Astrocyte of the spinal cord (primary cell): ENCODE measurements at regions not wholly inside any gene's neighbourhood (a gene's known extent, or its start where the extent isn't known, plus 50 kb on each side); places are given as distances from the start of the nearest gene placed in this dataset.
"Not testable (repeated sequence)": the region's sequence is repeated elsewhere in the genome, so short reads cannot be mapped to it uniquely, and the experiment has no call there.

Experiments
- DNase-seq: peaks from one replicate; pipeline ENCODE4 v3.0.0; 2011; ENCODE audit warnings: low read depth, low spot score
- H3K4me3 ChIP-seq: 2 replicates; pipeline ENCODE4 v1.5.1; 2011; ENCODE audit warnings: low read depth, mild to moderate bottlenecking, low read length, moderate library complexity
- in situ Hi-C: cut with HindIII; loops from 2 replicates; pipeline ENCODE4 v1.10.0; 2017; ENCODE audit warnings: low sequenced_read_pairs
- TF ChIP-seq, protein P1 (sequence below): IDR thresholded peaks from 2 replicates; pipeline ENCODE4 v1.5.1; 2012; ENCODE audit warnings: low read depth, mild to moderate bottlenecking, low read length, inconsistent platforms

DNA sequence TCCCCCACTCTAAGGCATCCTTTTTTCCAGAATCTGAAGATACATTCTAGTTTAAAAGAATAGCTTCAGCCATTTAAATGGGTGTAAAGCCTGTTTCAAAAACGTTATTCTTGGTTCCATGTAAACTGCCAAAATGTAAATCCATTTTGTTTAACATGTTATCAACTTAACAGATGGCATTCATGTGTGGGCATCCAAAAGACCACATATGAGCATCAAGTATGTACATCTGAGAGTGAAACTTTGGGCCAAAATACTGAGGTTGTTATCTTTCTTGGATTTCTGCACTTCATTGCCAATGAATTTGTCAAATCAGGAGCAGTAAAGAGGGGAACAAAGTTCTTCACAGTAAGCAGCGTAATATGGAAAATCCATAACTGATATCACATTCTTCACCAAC, 395.4 kb downstream of the ZNF804A start:
- in situ Hi-C loops = no loop called here
- H3K4me3 ChIP-seq = no peak overlapping the region
- no peak for DNase-seq
- TF ChIP-seq, protein P1, sequence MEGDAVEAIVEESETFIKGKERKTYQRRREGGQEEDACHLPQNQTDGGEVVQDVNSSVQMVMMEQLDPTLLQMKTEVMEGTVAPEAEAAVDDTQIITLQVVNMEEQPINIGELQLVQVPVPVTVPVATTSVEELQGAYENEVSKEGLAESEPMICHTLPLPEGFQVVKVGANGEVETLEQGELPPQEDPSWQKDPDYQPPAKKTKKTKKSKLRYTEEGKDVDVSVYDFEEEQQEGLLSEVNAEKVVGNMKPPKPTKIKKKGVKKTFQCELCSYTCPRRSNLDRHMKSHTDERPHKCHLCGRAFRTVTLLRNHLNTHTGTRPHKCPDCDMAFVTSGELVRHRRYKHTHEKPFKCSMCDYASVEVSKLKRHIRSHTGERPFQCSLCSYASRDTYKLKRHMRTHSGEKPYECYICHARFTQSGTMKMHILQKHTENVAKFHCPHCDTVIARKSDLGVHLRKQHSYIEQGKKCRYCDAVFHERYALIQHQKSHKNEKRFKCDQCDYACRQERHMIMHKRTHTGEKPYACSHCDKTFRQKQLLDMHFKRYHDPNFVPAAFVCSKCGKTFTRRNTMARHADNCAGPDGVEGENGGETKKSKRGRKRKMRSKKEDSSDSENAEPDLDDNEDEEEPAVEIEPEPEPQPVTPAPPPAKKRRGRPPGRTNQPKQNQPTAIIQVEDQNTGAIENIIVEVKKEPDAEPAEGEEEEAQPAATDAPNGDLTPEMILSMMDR = no peak

DNA sequence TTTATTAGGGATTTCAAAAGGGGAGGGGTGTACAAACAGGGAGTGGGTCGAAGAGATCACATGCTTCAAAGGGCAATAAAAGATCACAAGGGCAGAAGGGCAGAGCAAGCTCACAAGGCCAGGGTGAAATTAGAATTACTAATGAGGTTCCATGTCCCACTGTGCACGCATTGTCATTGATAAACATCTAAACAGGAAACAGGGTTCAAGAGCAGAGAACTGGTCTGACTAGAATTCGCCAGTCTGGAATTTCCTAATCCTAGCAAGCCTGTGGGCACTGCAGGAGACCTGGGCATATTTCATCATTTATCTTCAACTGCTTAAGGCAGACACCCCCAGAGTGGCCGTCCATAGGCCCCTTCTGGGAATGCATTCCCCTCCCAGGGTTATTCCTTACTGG, 408.2 kb downstream of the ZNF804A start:
- TF ChIP-seq, protein P1 = no peak
- no peak for DNase-seq
- H3K4me3 ChIP-seq = no peak overlapping the region
- in situ Hi-C loops = no loop called here

DNA sequence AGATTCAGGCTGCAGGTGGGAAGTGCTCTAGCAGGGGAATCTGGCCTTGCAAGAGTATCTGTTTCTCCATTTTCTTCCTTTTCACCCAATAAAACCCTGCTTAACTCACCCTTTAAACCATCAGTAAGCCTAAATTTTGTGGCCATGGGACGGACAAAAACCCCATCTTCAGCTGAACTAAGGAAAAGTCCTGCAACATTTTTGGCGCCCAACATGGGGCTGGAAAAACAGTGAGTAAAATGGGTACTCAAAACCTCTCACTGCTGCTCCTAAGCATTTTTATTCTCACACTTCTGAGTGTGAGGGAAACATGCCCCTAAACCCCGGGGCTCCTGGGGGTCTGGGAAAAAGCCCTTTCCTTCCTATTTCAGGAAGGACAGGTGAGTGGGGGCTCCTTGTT, 414.3 kb downstream of the ZNF804A start:
- DNase-seq = peak; percentile 24
- no peak overlapping the region for H3K4me3 ChIP-seq
- in situ Hi-C loops = no loop called here
- TF ChIP-seq, protein P1 = no peak

DNA sequence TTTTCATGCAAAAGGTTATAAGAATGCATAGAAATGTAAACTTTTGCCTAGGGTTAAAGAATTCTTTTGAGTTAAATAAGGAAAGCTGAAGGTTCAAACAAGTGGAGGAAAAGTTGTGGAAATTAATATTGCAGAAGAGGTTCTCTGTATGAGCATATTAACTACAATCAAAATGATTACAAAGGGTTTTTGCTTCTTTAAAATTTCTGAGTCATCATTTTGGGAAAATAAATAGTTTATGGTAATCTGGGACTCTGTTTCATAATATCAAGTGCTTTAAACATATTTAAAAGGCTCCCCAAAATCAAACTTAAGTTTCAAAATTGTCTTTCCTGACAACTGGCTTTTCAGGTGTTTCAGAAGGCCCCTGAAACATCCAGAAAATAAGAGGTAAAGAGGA, 415.7 kb downstream of the ZNF804A start:
- TF ChIP-seq, protein P1 = no peak
- in situ Hi-C loops = no loop called here
- H3K4me3 ChIP-seq = no peak overlapping the region
- no peak for DNase-seq

DNA sequence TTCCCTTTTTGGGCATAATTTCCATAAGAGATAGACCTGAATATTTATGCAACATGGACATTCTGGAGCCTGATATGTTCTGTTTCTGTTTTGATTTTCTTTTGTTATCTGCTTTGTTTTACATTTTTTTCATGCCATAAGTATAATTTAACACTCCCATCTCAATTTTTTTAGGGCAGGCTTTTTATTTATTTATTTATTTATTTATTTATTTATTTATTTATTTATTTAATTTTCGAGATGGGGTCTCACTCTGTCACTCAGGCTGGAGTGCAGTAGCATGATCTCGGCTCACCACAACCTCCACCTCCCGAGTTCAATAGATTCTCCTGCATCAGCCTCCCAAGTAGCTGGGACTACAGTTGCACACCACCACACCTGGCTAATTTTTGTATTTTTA, 427.6 kb downstream of the ZNF804A start:
- in situ Hi-C loops, DNase-seq, H3K4me3 ChIP-seq: not testable (repeated sequence)

DNA sequence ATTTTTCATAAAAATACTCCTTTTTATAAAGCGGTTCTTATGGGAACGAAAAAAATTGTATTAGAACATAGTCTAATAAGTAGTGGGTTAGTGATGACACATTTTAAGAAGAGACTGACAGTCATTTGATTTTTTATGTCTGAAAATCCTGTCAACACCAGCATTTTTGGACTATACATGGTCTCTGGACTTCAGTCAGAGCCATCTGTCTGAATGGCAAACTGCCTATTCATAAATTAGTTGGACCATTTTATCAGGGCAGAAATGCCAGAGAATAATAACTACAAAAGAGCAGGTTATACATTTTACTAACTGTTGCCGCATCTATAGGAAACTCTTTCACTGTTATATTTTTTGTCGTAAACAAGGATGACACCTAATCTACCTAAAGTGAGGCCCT, 437.6 kb downstream of the ZNF804A start:
- in situ Hi-C loops = no loop called here

DNA sequence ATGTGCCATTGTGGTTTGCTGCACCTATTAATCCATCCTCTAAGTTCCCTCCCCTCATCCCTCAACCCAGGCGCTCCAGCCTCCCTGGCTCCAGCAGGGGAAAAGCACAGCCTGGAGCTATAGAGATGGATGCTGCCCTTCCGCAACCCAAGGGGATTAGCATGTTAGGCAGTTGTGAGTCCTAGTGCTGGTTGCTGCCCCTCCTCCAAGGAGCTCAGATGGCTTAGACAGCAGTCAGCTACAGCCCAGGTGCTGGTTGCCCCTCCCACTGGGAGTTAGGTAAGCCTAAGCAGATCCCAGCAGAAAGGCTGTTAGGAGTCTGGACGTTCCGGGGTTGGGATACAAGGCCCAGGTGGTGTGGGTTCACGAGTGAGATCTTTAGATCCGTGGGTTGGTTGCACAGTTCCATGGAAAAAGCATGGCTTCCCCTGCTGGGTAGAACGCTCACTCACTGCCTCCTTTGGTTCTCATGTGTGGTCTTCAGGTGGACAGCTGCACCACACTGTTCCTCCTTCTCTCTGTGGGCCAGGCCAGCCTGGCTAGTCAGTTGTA, 446.1 kb downstream of the ZNF804A start:
- TF ChIP-seq, protein P1 = no peak
- in situ Hi-C loops = no loop called here

More for the DNA sequence above, 437.6 kb downstream of the ZNF804A start:
- DNase-seq = no peak
- TF ChIP-seq, protein P1 = no peak
- no peak overlapping the region for H3K4me3 ChIP-seq

More for the DNA sequence above, 446.1 kb downstream of the ZNF804A start:
- H3K4me3 ChIP-seq = no peak overlapping the region
- DNase-seq = no peak
